ENCODE measurements at regions not wholly inside any gene's neighbourhood (a gene's known extent, or its start where the extent isn't known, plus 50 kb on each side); places are given as distances from the start of the nearest gene placed in this dataset.
A peak's percentile ranks its signal among the peaks of the same experiment; 100 is the strongest.

DNA sequence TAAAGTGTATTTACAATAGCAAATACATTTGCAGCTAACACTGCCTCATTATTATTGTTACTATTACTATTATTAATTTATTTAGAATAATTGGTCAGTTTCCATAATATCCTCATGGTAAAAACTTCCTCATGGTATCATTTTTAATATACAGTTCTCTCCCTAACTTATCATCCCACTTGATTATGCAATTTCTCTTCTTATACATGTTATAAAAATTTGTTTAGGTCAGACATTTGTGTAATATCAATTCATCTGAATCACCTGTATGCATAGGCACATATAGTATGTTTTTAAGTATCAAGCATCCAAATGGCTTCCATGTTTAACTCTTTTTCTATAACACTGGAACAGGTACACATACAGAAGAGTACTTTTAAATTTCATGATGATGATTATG, 210.8 kb upstream of the STARD13 start:
- Histone ChIP-seq H3K23ac (ENCODE audit: low read depth, low read length) (no peak overlapping the region), H3K9me3 (ENCODE audit: control insufficient read depth, insufficient read depth, low read length) (no peaks in the 10 kb centered on the region), H2BK20ac (ENCODE audit: low read depth, low read length) (no peak overlapping the region), H3K9ac (ENCODE audit: low read depth, low read length) (no peak overlapping the region), H3K4ac (ENCODE audit: low read depth, low read length) (no peak overlapping the region), H2AK9ac (replicated peaks; ENCODE audit: low read depth, low read length, poor library complexity) (no peak overlapping the region), H3K36me3 (ENCODE audit: control insufficient read depth, insufficient read depth, low read length) (no peaks in the 10 kb centered on the region), H3K56ac (ENCODE audit: extremely low read depth, insufficient read depth, low read length) (no peak overlapping the region), H3K79me1 (ENCODE audit: low read depth in 1 of 2, low read length in 2 of 2) (peaks cover 0 to 12% of the 10 kb centered on the region in 2 experiments; a peak in 1 of 4 replicates), H2BK15ac (ENCODE audit: low read depth, low read length) (no peak overlapping the region), H4K91ac (ENCODE audit: insufficient read depth, low read depth, low read length) (no peak overlapping the region), H3K9me1 (ENCODE audit: insufficient read depth, low read length) (peaks cover 14% of the 10 kb centered on the region), H4K20me1 (ENCODE audit: insufficient read depth, low read length) (no peaks in the 10 kb centered on the region), H3K27ac (ENCODE audit: insufficient read depth, low read length) (no peak overlapping the region), H2AFZ (replicated peaks; ENCODE audit: low read length, poor library complexity) (no peak overlapping the region), H3K18ac (ENCODE audit: low read depth, low read length) (no peak overlapping the region), H2BK120ac (ENCODE audit: low read depth, low read length) (0 out of 2 replicates have a peak overlapping the region, but pooled peaks have one; percentile 26), H2AK5ac (ENCODE audit: low read depth, low read length) (no peak overlapping the region), H3K4me2 (ENCODE audit: low read depth, low read length) (no peak overlapping the region), H3K4me1 (ENCODE audit: control insufficient read depth, insufficient read depth, low read length) (peaks cover 9% of the 10 kb centered on the region), H4K5ac (ENCODE audit: low read depth, low read length) (no peak overlapping the region), H2BK5ac (ENCODE audit: low read depth, low read length, poor library complexity, severe bottlenecking) (peak overlapping the region; percentile 40), H3K4me3 (ENCODE audit: insufficient read depth, low read depth, low read length) (no peak overlapping the region), H3K27me3 (ENCODE audit: control insufficient read depth, insufficient read depth, low read length) (no peaks in the 10 kb centered on the region), H3K14ac (replicated peaks; ENCODE audit: low read depth, low read length) (no peak overlapping the region), H4K8ac (ENCODE audit: low read depth in 2 of 2, low read length in 2 of 2) (no peak overlapping the region)
- ATAC-seq (ENCODE audit: low read depth): no peak
- no peak for TF ChIP-seq MAZ (IDR thresholded peaks at IDR 0.05; ENCODE audit: borderline replicate concordance, low read depth, low read length)
- peak; percentile 26; the same call in 1 of the 2 replicates for TF ChIP-seq CEBPB (IDR thresholded peaks at IDR 0.05; ENCODE audit: low read depth, low read length)
- no peak for DNase-seq
- ChIA-PET CTCF (no interaction called here), POLR2A (ENCODE audit: unreplicated experiment) (interaction anchor here (0.5 kb wide), 1 partner anchor 958 kb away, joined by 3 read pairs; no protein-coding TSS in a partner anchor)
- intact Hi-C loops (cut with micrococcal nuclease) (no loop called here), dilution Hi-C loops (cut with HindIII; ENCODE audit: low sequenced_read_pairs, unreplicated experiment) (no loop called here), in situ Hi-C loops (cut with MboI; ENCODE audit: low sequenced_read_pairs) (no loop called here)
- no TSS peak for BruUV-seq (replicated peaks)

Measured in IMR-90 (cell line).